NCI-H510A (cell line): ENCODE measurements at regions not wholly inside any gene's neighbourhood (a gene's known extent, or its start where the extent isn't known, plus 50 kb on each side); places are given as distances from the start of the nearest gene placed in this dataset.

Experiments used
- DNase-seq: peaks from one replicate; lab custom pipeline; 2025; lab: John Stamatoyannopoulos, UW

DNA sequence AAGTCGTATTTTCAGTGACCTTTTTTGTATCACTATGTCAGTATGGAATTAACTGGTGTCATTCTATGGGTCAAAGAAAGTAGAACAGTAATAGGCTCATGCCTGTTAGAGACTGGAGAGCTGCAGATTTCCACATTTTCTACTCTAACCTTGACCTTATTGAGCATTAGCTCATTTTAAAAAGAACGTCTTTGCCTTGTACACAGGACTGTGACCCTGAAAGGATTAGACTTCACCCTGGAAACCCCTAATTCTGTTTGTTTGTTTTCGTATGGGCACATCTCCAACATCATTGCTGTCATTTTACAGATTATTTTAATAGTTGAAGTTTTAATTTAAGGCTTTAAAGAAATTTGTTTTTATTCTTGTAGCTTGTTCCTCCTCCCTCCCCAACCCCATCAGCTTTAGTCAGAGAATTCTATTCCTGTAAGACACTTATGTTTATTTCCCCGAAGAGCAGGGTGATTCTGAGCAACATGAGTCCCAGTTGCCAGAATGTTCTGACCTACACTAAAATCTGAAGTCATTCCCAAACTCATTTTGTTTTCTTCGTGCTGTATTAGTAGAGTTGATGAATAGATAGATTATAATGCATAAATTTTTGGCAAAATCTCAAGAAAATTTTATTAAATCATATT, 451.3 kb downstream of the FOXG1 start:
- DNase-seq = no peak

DNA sequence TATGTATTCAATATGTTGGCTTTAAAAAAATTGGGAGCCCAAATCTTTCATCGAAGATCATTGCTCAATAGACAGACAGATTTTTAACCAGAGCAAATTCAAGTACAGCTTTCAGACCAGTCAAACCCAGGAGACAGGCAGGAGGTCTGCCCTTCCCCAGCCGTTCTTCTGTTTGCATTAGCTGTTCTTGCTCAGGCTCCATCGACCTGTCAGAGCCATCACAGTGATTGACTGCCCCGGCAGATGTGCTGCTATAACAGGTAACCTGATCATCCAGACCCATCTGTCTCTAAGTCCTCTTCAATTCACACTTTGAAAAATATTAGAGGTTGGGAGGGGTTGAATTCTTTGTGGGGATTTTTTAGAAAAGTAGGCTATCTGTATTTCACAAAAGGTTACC, 453.5 kb downstream of the FOXG1 start:
- DNase-seq = peak; percentile 70

DNA sequence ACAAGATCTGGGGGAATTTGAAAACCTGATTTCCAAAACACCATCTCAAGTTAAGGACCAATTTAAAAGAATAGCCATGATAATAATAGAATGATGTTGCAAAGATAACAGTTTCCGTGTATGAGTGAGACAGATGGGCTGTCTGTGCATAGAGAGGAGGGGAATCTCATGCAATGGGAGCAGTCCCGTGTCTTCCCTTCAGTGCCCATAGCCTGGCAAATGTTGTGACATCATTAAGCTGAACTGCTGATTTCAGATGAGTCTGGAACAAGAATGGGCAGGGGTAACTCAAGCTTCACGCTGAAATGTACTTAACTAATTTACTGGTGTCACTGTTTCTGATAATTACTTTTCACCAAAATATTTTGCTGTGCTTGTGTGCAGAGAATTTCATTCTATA, 454.0 kb downstream of the FOXG1 start:
- DNase-seq = no peak

- DNase-seq = no peak
Measured at GRCh38 chr14:29222006-29222405, 455.4 kb downstream of the FOXG1 start.

- no peak for DNase-seq
Measured at GRCh38 chr14:29222671-29223268, 456.2 kb downstream of the FOXG1 start.

DNA sequence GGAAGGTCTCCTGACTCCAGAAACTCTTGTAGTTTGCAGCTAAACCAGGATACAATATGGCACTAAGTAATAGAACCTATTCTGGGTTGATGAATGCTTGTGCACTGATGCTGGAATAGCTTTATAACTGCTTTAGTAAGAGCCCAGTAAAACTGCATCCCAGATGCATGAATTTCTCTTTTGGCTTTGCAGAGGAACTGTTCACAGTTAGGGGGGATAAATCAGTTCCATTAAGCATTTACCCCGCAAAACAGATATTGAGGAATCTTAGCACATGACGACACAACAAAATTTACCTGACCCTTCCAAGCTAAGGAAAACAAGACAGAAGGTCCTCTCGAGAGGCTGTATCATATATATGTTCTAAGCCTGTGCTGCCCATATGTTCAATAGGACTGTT, 457.4 kb downstream of the FOXG1 start:
- no peak for DNase-seq

DNA sequence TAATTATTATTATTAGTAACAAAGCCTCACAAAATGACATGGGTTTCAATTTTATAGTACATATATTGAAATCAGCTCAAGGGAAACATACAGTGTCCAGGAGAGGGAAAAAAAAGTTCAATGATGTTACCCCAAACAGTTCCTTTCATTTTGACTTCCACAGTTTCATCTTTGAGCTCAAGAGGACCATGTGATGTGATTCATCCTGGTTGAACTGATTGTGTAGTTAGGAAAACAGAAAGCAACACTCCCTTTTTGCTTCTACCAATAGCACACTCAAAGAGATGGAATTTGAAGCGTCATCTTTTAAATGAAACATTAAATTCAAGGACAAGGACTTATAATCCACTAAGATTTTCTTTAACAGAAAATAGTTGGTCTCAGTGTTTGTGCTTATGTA, 461.0 kb downstream of the FOXG1 start:
- DNase-seq = no peak

- no peak for DNase-seq
Measured at GRCh38 chr14:29232153-29232552, 465.6 kb downstream of the FOXG1 start.

DNA sequence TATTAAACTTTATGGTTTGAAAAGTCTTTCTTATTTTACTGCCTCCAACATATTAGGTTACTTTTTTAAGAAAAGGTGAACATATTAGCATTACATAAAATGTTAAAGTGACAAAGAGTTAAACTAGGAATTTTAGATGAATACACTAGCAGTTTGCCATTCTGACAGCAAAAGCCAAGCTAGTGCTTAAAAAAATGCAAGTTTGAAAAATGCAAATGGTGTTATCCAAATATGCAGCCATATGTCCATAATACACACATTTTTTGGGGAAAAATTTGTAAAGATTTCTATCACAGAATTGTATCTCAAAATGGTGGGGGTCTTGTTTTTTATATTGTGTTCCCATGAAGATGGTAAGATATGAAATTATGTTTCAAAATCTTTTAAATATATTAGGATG, 466.1 kb downstream of the FOXG1 start:
- no peak for DNase-seq

DNA sequence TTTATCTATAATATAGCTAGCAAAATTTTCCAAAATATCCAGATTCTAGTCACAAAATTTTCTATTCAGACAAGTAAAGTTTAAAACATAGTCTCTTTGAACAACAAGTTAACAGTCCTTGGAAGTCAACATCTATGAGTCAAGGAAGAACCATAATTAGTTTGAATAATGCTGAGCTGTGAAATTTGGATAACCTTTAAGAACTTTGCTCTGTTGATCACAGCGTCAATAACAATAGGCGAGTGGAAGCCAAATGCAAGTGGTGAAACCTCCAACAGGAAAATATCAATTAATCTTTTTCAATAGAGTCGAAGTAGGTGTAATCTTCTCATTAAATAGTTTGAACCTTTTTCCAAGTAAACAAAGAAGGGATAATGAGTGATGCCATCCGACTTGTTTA, 466.6 kb downstream of the FOXG1 start:
- no peak for DNase-seq

- DNase-seq = no peak
Measured at GRCh38 chr14:29235991-29236390, 469.4 kb downstream of the FOXG1 start.

DNA sequence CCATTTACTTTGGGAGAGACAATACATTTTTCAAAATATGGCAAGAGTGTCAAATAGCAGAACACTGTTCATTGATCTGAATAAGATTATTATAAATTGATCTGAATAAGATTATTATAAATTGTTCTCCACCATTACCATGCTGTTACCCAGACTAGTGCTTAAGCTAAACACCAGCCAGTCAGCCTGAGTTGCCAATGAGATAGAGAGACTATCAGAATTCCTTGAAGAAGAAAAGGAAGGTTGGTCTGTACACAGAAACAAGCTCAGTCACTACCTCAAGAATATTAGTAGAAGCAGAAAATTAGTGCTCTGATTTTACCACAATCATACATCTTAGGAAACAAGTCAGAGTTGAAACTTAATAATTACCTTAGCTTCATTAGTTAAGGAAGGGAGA, 469.8 kb downstream of the FOXG1 start:
- DNase-seq = no peak

DNA sequence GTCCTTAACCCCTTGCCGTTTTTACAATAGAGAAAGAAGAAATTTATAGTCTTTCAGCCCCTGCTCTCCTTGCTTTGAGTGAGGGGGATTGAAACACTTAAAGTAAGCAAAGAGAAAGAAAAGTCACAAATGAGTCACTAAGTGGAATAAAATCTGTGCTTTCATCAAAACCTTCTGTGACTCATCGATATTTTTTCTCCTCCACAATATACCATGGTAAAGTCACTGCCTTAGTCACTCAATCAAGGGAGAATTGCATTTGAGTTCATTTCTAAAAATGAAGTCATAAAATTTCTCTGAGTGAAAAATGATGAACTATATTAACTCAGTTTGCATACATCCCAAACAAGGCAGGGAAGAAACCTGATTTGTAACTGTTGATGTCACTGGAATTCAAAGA, 470.3 kb downstream of the FOXG1 start:
- DNase-seq = no peak

- DNase-seq = no peak
Measured at GRCh38 chr14:29240066-29240465, 473.5 kb downstream of the FOXG1 start.

GRCh38 chr14:29242755-29243754, 476.5 kb downstream of the FOXG1 start:
- DNase-seq = no peak

DNA sequence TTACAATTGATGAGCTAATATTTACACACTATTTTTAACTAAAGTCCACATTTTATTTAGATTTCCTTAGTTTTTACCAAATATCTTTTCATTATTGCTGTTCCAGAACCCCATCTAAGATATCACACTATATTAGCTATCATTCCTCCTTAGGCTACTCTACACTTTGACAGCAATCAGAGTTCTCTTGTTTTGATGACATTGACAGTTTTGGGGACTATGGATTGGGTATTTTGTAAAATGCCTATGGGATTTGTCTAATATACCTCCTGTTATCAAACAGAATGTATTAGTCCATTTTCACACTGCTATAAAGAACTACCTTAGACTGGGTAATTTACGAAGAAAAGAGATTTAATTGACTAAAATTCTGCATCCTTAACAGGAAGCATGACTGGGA, 489.1 kb downstream of the FOXG1 start:
- no peak for DNase-seq

GRCh38 chr14:29262979-29263378, 496.4 kb downstream of the FOXG1 start:
- DNase-seq = no peak

DNA sequence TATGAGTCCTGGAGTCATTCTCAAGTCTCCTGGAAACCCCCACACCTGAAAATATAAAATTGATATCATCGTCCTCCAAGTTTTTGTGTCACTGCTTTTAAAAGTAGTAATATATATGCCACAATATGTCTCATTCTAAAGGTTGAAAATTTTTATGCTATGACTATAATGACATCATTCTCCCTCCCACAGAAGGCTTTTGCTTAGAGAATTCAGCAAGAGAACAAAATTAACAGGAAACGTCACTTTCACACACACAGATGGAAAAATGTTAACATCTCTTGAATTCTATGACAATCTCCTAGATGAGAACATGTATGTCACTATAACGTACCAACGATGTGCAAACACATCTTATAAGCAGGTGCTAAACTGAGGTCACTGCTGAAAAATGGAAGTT, 498.3 kb downstream of the FOXG1 start:
- no peak for DNase-seq

GRCh38 chr14:29265852-29266251, 499.3 kb downstream of the FOXG1 start:
- no peak for DNase-seq

- DNase-seq = no peak
Measured at GRCh38 chr14:29271669-29272068, 505.1 kb downstream of the FOXG1 start.

- no peak for DNase-seq
Measured at GRCh38 chr14:29273513-29273912, 506.9 kb downstream of the FOXG1 start.

DNA sequence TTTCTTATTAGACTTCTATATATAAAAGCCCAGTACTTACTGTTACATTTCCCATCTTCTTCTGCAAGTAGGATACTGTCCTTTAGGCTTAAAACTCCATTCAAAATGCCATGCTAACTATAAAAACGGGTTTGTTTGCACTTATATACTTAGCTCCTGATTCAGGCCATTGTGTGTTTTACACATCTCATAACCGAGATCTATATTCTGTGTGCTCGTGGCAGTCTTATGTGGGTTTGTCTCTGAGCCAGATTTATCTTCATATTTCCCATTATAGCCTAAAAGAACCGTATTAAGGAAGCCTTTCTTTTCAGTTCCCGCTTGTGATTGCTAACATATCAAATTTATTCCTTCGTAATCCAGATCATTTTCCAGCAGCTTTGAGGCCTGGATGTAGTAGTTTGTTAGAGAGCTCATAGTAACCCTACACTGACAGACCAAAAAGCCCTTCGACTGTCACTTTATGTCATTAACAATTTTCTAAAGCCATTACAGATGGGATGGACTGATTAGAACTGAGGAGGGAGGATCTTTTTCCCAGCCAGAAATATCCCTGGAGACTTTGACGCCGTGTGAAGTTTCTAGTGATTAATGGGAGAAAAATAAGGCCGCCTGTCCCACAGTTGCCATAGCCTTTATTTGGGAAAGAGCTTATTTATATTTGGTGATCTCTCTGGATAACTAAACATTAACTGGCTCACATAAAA, 508.5 kb downstream of the FOXG1 start:
- no peak for DNase-seq
